Left lung (tissue), 4 donors: ENCODE measurements at regions not wholly inside any gene's neighbourhood (a gene's known extent, or its start where the extent isn't known, plus 50 kb on each side); places are given as distances from the start of the nearest gene placed in this dataset.

Experiments used
- ATAC-seq: fragments of 200-7000 bp; cut with Tn5 transposase; one replicate; pipeline ENCODE4 v1.9.1; 2020; ENCODE audit warnings: moderate library complexity
- DNase-seq, 4 donors: peaks; one replicate each; pipeline ENCODE4 v3.0.0-alpha.2; 2013 to 2020
- H3K27ac ChIP-seq, 2 donors: fragments of 200-600 bp; sonication (generic) in 1 of 2; one replicate each; pipeline versions ENCODE4 v1.5.0 to v1.8.0; 2020 to 2021
- H3K27me3 ChIP-seq, 2 donors: fragments of 200-600 bp; sonication (generic) in 1 of 2; one replicate each; pipeline versions ENCODE4 v1.5.0 to v1.8.0; 2020 to 2021
- H3K36me3 ChIP-seq, 2 donors: fragments of 200-600 bp; sonication (generic) in 1 of 2; one replicate each; pipeline versions ENCODE4 v1.5.0 to v1.8.0; 2020 to 2021
- H3K4me1 ChIP-seq, 2 donors: fragments of 200-600 bp; one replicate each; pipeline ENCODE4 v1.8.0; 2021
- H3K4me3 ChIP-seq, 2 donors: fragments of 200-600 bp; sonication (generic) in 1 of 2; one replicate each; pipeline versions ENCODE4 v1.5.0 to v1.8.0; 2020 to 2021; ENCODE audit warnings: mild to moderate bottlenecking in 1 of 2
- H3K9me3 ChIP-seq, 2 donors: fragments of 200-600 bp; sonication (generic) in 1 of 2; one replicate each; pipeline versions ENCODE4 v1.5.0 to v1.8.0; 2020 to 2021
- CTCF ChIP-seq, 2 donors: fragments of 200-600 bp; sonication (generic) in 1 of 2; IDR thresholded peaks; one replicate each; pipeline versions ENCODE4 v1.5.0 to v1.8.0; 2021; ENCODE audit warnings: antibody characterized with exemption in 2 of 2
- intact Hi-C, 2 donors: fragments of 100-400 bp; cut with DNase I; formaldehyde crosslinking; loops; one replicate each; pipeline versions ENCODE4 v1.11.2 to v1.14.2; 2022
- donor health status: DM: no; HTN: yes; CAD: no.
- donor health status: DM: no; HTN: no; CAD: no.

GRCh38 chr2:188201639-188202038 lies 90.0 kb upstream of the GULP1 start:
- H3K4me1 ChIP-seq = no peaks in the 10 kb centered on the region

GRCh38 chr2:188202777-188203176 lies 88.9 kb upstream of the GULP1 start:
- H3K9me3 ChIP-seq = no peaks in the 10 kb centered on the region
- TF ChIP-seq CTCF (IDR thresholded peaks at IDR 0.05) = no peak
- H3K4me1 ChIP-seq = no peaks in the 10 kb centered on the region
- H3K27ac ChIP-seq = no peak overlapping the region
- DNase-seq (no peak), ATAC-seq (no peak)
- no peak overlapping the region for H3K4me3 ChIP-seq
- no peaks in the 10 kb centered on the region for H3K36me3 ChIP-seq
- intact Hi-C loops = no loop called here
- no peaks in the 10 kb centered on the region for H3K27me3 ChIP-seq

More at GRCh38 chr2:188201639-188202038, 90.0 kb upstream of the GULP1 start:
- intact Hi-C loops = no loop called here
- ATAC-seq (no peak), DNase-seq (no peak)
- no peaks in the 10 kb centered on the region for H3K36me3 ChIP-seq
- H3K9me3 ChIP-seq = no peaks in the 10 kb centered on the region
- no peaks in the 10 kb centered on the region for H3K27me3 ChIP-seq
- no peak overlapping the region for H3K4me3 ChIP-seq
- no peak overlapping the region for H3K27ac ChIP-seq
- no peak for TF ChIP-seq CTCF (IDR thresholded peaks at IDR 0.05)

GRCh38 chr2:188203776-188204175 lies 87.9 kb upstream of the GULP1 start:
- H3K27ac ChIP-seq = no peak overlapping the region
- no peak for TF ChIP-seq CTCF (IDR thresholded peaks at IDR 0.05)
- no peaks in the 10 kb centered on the region for H3K4me1 ChIP-seq
- no peaks in the 10 kb centered on the region for H3K27me3 ChIP-seq
- ATAC-seq = no peak
- intact Hi-C loops = no loop called here
- H3K9me3 ChIP-seq = no peaks in the 10 kb centered on the region
- no peak for DNase-seq
- no peaks in the 10 kb centered on the region for H3K36me3 ChIP-seq
- no peak overlapping the region for H3K4me3 ChIP-seq

- Histone ChIP-seq H3K4me3 (no peak overlapping the region), H3K27ac (no peak overlapping the region), H3K9me3 (no peaks in the 10 kb centered on the region), H3K4me1 (no peaks in the 10 kb centered on the region), H3K36me3 (no peaks in the 10 kb centered on the region), H3K27me3 (no peaks in the 10 kb centered on the region)
- intact Hi-C loops = no loop called here
- DNase-seq = no peak
- ATAC-seq = no peak
- TF ChIP-seq CTCF (IDR thresholded peaks at IDR 0.05) = no peak
Observed at GRCh38 chr2:188204824-188205223, 86.8 kb upstream of the GULP1 start.

- Histone ChIP-seq H3K4me1 (no peaks in the 10 kb centered on the region), H3K4me3 (no peak overlapping the region), H3K36me3 (no peaks in the 10 kb centered on the region), H3K27me3 (no peaks in the 10 kb centered on the region), H3K27ac (no peak overlapping the region), H3K9me3 (no peaks in the 10 kb centered on the region)
- no peak for DNase-seq
- intact Hi-C loops = no loop called here
- ATAC-seq = no peak
- TF ChIP-seq CTCF (IDR thresholded peaks at IDR 0.05) = no peak
Observed at GRCh38 chr2:188207554-188207953, 84.1 kb upstream of the GULP1 start.
